ENCODE measurements at regions not wholly inside any gene's neighbourhood (a gene's known extent, or its start where the extent isn't known, plus 50 kb on each side); places are given as distances from the start of the nearest gene placed in this dataset.

DNA sequence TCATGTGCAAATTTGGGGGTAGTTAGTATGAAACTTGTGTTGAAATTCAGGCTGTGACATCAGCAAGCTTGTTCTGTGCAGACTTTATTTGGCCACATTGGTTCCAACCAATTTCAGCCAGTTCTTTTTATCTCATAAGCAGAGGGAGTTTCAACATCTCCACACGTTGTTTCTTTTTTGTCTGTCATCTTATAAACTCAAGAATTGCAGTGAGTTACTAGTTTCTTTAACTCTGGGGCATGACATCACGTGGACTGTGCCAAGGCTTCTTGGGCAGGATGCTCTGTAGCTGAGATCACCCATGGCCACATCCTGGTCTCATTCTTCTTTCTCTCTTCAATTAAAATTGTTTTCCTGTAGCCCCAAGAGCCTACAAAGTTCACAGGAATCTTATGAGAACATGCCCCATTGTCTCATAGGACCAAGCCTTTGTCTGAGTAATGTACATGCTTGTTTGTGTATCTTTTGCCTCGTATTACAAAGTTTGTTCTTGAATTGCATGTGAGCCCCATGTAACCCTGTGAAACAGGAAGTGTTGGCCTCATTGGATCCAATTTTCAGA is 982.0 kb upstream of the TMEM132C start:
- FAIRE-seq: no peak

GRCh38 chr12:127286281-127286680 is 980.7 kb upstream of the TMEM132C start:
- no peak for FAIRE-seq

More for the DNA sequence above, 982.0 kb upstream of the TMEM132C start:
- intact Hi-C loops (cut with DNase I): no loop called here
- H3K4me3 ChIP-seq (ENCODE audit: low read length in 3 of 3): no peak overlapping the region
- DNase-seq: no peak
- H3K27me3 ChIP-seq (ENCODE audit: control insufficient read depth, insufficient read depth, low read length): no peaks in the 10 kb centered on the region
- no peak overlapping the region for H3K9ac ChIP-seq (ENCODE audit: low read length in 3 of 3)
- no peak overlapping the region for H3K27ac ChIP-seq (ENCODE audit: low read depth in 2 of 2, low read length in 2 of 2)
- TF ChIP-seq, protein P1, sequence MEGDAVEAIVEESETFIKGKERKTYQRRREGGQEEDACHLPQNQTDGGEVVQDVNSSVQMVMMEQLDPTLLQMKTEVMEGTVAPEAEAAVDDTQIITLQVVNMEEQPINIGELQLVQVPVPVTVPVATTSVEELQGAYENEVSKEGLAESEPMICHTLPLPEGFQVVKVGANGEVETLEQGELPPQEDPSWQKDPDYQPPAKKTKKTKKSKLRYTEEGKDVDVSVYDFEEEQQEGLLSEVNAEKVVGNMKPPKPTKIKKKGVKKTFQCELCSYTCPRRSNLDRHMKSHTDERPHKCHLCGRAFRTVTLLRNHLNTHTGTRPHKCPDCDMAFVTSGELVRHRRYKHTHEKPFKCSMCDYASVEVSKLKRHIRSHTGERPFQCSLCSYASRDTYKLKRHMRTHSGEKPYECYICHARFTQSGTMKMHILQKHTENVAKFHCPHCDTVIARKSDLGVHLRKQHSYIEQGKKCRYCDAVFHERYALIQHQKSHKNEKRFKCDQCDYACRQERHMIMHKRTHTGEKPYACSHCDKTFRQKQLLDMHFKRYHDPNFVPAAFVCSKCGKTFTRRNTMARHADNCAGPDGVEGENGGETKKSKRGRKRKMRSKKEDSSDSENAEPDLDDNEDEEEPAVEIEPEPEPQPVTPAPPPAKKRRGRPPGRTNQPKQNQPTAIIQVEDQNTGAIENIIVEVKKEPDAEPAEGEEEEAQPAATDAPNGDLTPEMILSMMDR (IDR thresholded peaks at IDR 0.05; ENCODE audit: borderline replicate concordance, extremely low read depth, insufficient read depth): no peak
- no peaks in the 10 kb centered on the region for H3K4me1 ChIP-seq (ENCODE audit: control insufficient read depth in 2 of 3, insufficient read depth in 2 of 3, low read depth in 1 of 3, low read length in 3 of 3)
- H3K9me3 ChIP-seq (ENCODE audit: control insufficient read depth in 2 of 3, insufficient read depth in 1 of 3, low read length in 3 of 3): no peaks in the 10 kb centered on the region
- no peaks in the 10 kb centered on the region for H3K36me3 ChIP-seq (ENCODE audit: control insufficient read depth in 2 of 3, insufficient read depth in 3 of 3, low read length in 3 of 3)

GRCh38 chr12:127287256-127287655 is 979.7 kb upstream of the TMEM132C start:
- no peak overlapping the region for H3K27ac ChIP-seq (ENCODE audit: low read depth in 2 of 2, low read length in 2 of 2)
- H3K36me3 ChIP-seq (ENCODE audit: control insufficient read depth in 2 of 3, insufficient read depth in 3 of 3, low read length in 3 of 3): no peaks in the 10 kb centered on the region
- FAIRE-seq (no peak), DNase-seq (no peak)
- intact Hi-C loops (cut with DNase I): no loop called here
- H3K27me3 ChIP-seq (ENCODE audit: control insufficient read depth, insufficient read depth, low read length): no peaks in the 10 kb centered on the region
- TF ChIP-seq, protein P1 (IDR thresholded peaks at IDR 0.05; ENCODE audit: borderline replicate concordance, extremely low read depth, insufficient read depth): no peak
- no peak overlapping the region for H3K9ac ChIP-seq (ENCODE audit: low read length in 3 of 3)
- H3K9me3 ChIP-seq (ENCODE audit: control insufficient read depth in 2 of 3, insufficient read depth in 1 of 3, low read length in 3 of 3): no peaks in the 10 kb centered on the region
- H3K4me3 ChIP-seq (ENCODE audit: low read length in 3 of 3): no peak overlapping the region
- no peaks in the 10 kb centered on the region for H3K4me1 ChIP-seq (ENCODE audit: control insufficient read depth in 2 of 3, insufficient read depth in 2 of 3, low read depth in 1 of 3, low read length in 3 of 3)

More at GRCh38 chr12:127286281-127286680, 980.7 kb upstream of the TMEM132C start:
- Histone ChIP-seq H3K36me3 (ENCODE audit: control insufficient read depth in 2 of 3, insufficient read depth in 3 of 3, low read length in 3 of 3) (no peaks in the 10 kb centered on the region), H3K9me3 (ENCODE audit: control insufficient read depth in 2 of 3, insufficient read depth in 1 of 3, low read length in 3 of 3) (no peaks in the 10 kb centered on the region), H3K27me3 (ENCODE audit: control insufficient read depth, insufficient read depth, low read length) (no peaks in the 10 kb centered on the region), H3K9ac (ENCODE audit: low read length in 3 of 3) (no peak overlapping the region), H3K4me3 (ENCODE audit: low read length in 3 of 3) (no peak overlapping the region), H3K4me1 (ENCODE audit: control insufficient read depth in 2 of 3, insufficient read depth in 2 of 3, low read depth in 1 of 3, low read length in 3 of 3) (no peaks in the 10 kb centered on the region), H3K27ac (ENCODE audit: low read depth in 2 of 2, low read length in 2 of 2) (no peak overlapping the region)
- TF ChIP-seq, protein P1 (IDR thresholded peaks at IDR 0.05; ENCODE audit: borderline replicate concordance, extremely low read depth, insufficient read depth): no peak
- no peak for DNase-seq
- intact Hi-C loops (cut with DNase I): no loop called here

- intact Hi-C loops (cut with DNase I): no loop called here
- Histone ChIP-seq H3K4me1 (ENCODE audit: control insufficient read depth in 2 of 3, insufficient read depth in 2 of 3, low read depth in 1 of 3, low read length in 3 of 3) (no peaks in the 10 kb centered on the region), H3K27me3 (ENCODE audit: control insufficient read depth, insufficient read depth, low read length) (no peaks in the 10 kb centered on the region), H3K9ac (ENCODE audit: low read length in 3 of 3) (no peak overlapping the region), H3K36me3 (ENCODE audit: control insufficient read depth in 2 of 3, insufficient read depth in 3 of 3, low read length in 3 of 3) (no peaks in the 10 kb centered on the region), H3K4me3 (ENCODE audit: low read length in 3 of 3) (no peak overlapping the region), H3K9me3 (ENCODE audit: control insufficient read depth in 2 of 3, insufficient read depth in 1 of 3, low read length in 3 of 3) (no peaks in the 10 kb centered on the region), H3K27ac (ENCODE audit: low read depth in 2 of 2, low read length in 2 of 2) (no peak overlapping the region)
- no peak for DNase-seq
- FAIRE-seq: no peak
- TF ChIP-seq, protein P1 (IDR thresholded peaks at IDR 0.05; ENCODE audit: borderline replicate concordance, extremely low read depth, insufficient read depth): no peak
These were observed 976.7 kb upstream of the TMEM132C start for GRCh38 chr12:127290251-127290650.
